WTC11 (cell line): ENCODE measurements at regions not wholly inside any gene's neighbourhood (a gene's known extent, or its start where the extent isn't known, plus 50 kb on each side); places are given as distances from the start of the nearest gene placed in this dataset.

Source experiments
- KAT7 ChIP-seq: sonication (generic); formaldehyde crosslinking; IDR thresholded peaks from 2 replicates; pipeline ENCODE4 v1.8.1; 2023; ENCODE audit warnings: missing genetic modification reagents, mild to moderate bottlenecking, borderline replicate concordance
- MAX ChIP-seq: sonication (generic); formaldehyde crosslinking; IDR thresholded peaks from 2 replicates; pipeline ENCODE4 v1.8.0; 2022; ENCODE audit warnings: mild to moderate bottlenecking, missing genetic modification reagents
- NR3C1 ChIP-seq: sonication (generic); formaldehyde crosslinking; conservative IDR thresholded peaks from 2 replicates; pipeline ENCODE4 v1.8.1; 2023; ENCODE audit warnings: low read depth, mild to moderate bottlenecking, missing genetic modification reagents
- USF1 ChIP-seq: sonication (generic); formaldehyde crosslinking; IDR thresholded peaks from 2 replicates; pipeline ENCODE4 v1.8.0; 2022; ENCODE audit warnings: mild to moderate bottlenecking, missing genetic modification reagents
- ZNF423 ChIP-seq: fragments of 250-450 bp; sonication (Bioruptor Pico); IDR thresholded peaks from 2 replicates; pipeline ENCODE4 v2.1.2; 2022; ENCODE audit warnings: mild to moderate bottlenecking, moderate library complexity

GRCh38 chrX:5380426-5380825, 848.2 kb downstream of the NLGN4X start:
- TF ChIP-seq KAT7 (CRISPR knock-in tag) (no peak), ZNF423 (no peak), MAX (CRISPR knock-in tag) (no peak), USF1 (CRISPR knock-in tag) (no peak), NR3C1 (CRISPR knock-in tag) (no peak)
